ENCODE measurements at regions not wholly inside any gene's neighbourhood (a gene's known extent, or its start where the extent isn't known, plus 50 kb on each side); places are given as distances from the start of the nearest gene placed in this dataset.

GRCh38 chr3:144873066-144873465 is 901.4 kb downstream of the DIPK2A start:
- Histone ChIP-seq H3K27me3 (replicated peaks) (no peaks in the 10 kb centered on the region), H3K27ac (no peak overlapping the region), H3K36me3 (replicated peaks) (no peaks in the 10 kb centered on the region), H3K4me3 (ENCODE audit: low read depth, low read length) (no peak overlapping the region)
- no peak for TF ChIP-seq CTCF (IDR thresholded peaks at IDR 0.05; ENCODE audit: low read depth, low read length, missing control alignments)
- in situ Hi-C loops (cut with HindIII; ENCODE audit: low pct_ligation_motif_present, low sequenced_read_pairs): no loop called here
- DNase-seq: no peak

- TF ChIP-seq CTCF (IDR thresholded peaks at IDR 0.05; ENCODE audit: low read depth, low read length, missing control alignments): no peak
- Histone ChIP-seq H3K36me3 (replicated peaks) (no peaks in the 10 kb centered on the region), H3K27me3 (replicated peaks) (no peaks in the 10 kb centered on the region), H3K4me3 (ENCODE audit: low read depth, low read length) (no peak overlapping the region), H3K27ac (no peak overlapping the region)
- no peak for DNase-seq
- in situ Hi-C loops (cut with HindIII; ENCODE audit: low pct_ligation_motif_present, low sequenced_read_pairs): no loop called here
These were observed 903.6 kb downstream of the DIPK2A start for GRCh38 chr3:144875211-144875610.

- Histone ChIP-seq H3K27me3 (replicated peaks) (no peaks in the 10 kb centered on the region), H3K4me3 (ENCODE audit: low read depth, low read length) (no peak overlapping the region), H3K36me3 (replicated peaks) (no peaks in the 10 kb centered on the region), H3K27ac (no peak overlapping the region)
- TF ChIP-seq CTCF (IDR thresholded peaks at IDR 0.05; ENCODE audit: low read depth, low read length, missing control alignments): no peak
- in situ Hi-C loops (cut with HindIII; ENCODE audit: low pct_ligation_motif_present, low sequenced_read_pairs): no loop called here
- DNase-seq: no peak
These were observed 905.7 kb downstream of the DIPK2A start for GRCh38 chr3:144877356-144877755.

- no peak for DNase-seq
- Histone ChIP-seq H3K36me3 (replicated peaks) (no peaks in the 10 kb centered on the region), H3K27me3 (replicated peaks) (no peaks in the 10 kb centered on the region), H3K27ac (no peak overlapping the region), H3K4me3 (ENCODE audit: low read depth, low read length) (no peak overlapping the region)
- TF ChIP-seq CTCF (IDR thresholded peaks at IDR 0.05; ENCODE audit: low read depth, low read length, missing control alignments): no peak
- in situ Hi-C loops (cut with HindIII; ENCODE audit: low pct_ligation_motif_present, low sequenced_read_pairs): no loop called here
These were observed 908.1 kb downstream of the DIPK2A start for GRCh38 chr3:144879701-144880100.

GRCh38 chr3:144893980-144894379 is 922.4 kb downstream of the DIPK2A start:
- Histone ChIP-seq H3K27me3 (replicated peaks) (no peaks in the 10 kb centered on the region), H3K4me3 (ENCODE audit: low read depth, low read length) (no peak overlapping the region), H3K36me3 (replicated peaks) (no peaks in the 10 kb centered on the region), H3K27ac (no peak overlapping the region)
- in situ Hi-C loops (cut with HindIII; ENCODE audit: low pct_ligation_motif_present, low sequenced_read_pairs): no loop called here
- DNase-seq: no peak
- no peak for TF ChIP-seq CTCF (IDR thresholded peaks at IDR 0.05; ENCODE audit: low read depth, low read length, missing control alignments)

- no peak for DNase-seq
- no peak for TF ChIP-seq CTCF (IDR thresholded peaks at IDR 0.05; ENCODE audit: low read depth, low read length, missing control alignments)
- in situ Hi-C loops (cut with HindIII; ENCODE audit: low pct_ligation_motif_present, low sequenced_read_pairs): no loop called here
- Histone ChIP-seq H3K27ac (no peak overlapping the region), H3K4me3 (ENCODE audit: low read depth, low read length) (no peak overlapping the region), H3K36me3 (replicated peaks) (no peaks in the 10 kb centered on the region), H3K27me3 (replicated peaks) (no peaks in the 10 kb centered on the region)
These were observed 923.0 kb downstream of the DIPK2A start for GRCh38 chr3:144894576-144894975.
